22Rv1 (cell line): ENCODE measurements at regions not wholly inside any gene's neighbourhood (a gene's known extent, or its start where the extent isn't known, plus 50 kb on each side); places are given as distances from the start of the nearest gene placed in this dataset.

Experiments used
- H3K27ac ChIP-seq: fragments of 450-650 bp; 2 replicates; pipeline ENCODE4 v1.5.1; 2017
- CTCF ChIP-seq: fragments of 450-650 bp; IDR thresholded peaks from 2 replicates; pipeline ENCODE4 v1.5.1; 2017; ENCODE audit warnings: mild to moderate bottlenecking
- ZFX ChIP-seq: fragments of 450-650 bp; IDR thresholded peaks from 2 replicates; pipeline ENCODE4 v1.6.1; 2017; ENCODE audit warnings: antibody characterized with exemption, borderline replicate concordance

DNA sequence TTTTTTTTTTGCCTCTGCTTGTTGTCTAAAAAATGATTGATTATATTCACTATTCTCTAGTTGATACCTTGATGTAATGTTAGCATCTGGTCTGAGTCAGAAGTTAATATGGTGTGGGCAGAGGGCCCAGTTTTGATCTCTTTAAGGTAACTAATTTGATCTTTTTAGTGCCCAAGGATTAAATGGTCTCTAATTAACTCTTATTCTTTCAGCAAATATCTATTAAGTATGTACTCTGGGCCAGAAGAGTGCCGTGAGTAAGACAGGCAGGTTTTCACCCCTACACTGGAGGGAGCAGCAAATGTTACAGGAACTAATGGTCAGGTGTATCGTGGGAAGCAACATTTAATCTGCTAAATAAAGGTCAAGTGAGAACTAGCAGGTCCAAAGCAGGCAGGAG is 144.6 kb upstream of the COL1A2 start:
- H3K27ac ChIP-seq, result no peak overlapping the region
- TF ChIP-seq ZFX, result no peak
- no peak for TF ChIP-seq CTCF

GRCh38 chr7:94250987-94251386 is 143.7 kb upstream of the COL1A2 start:
- TF ChIP-seq ZFX, result no peak
- TF ChIP-seq CTCF, result no peak
- no peak overlapping the region for H3K27ac ChIP-seq

DNA sequence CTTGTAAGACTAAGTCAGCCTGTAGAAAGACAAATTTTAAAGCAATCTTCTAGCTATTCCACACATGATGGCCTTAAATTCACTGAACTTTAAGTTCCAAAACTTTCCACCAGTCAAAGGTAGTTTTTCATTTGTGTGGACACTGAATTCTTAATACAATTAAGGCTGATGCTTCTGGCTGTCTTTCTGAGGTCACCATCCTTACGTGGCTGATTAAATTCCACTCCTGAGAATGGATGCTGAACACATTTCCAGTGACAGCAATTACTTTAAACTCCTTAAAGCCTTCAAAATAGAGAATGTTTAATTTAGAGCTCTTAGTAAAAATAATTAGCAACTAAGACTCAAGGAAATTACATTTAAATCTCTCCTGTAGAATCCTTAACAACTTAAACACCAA is 142.6 kb upstream of the COL1A2 start:
- TF ChIP-seq CTCF, result no peak
- TF ChIP-seq ZFX, result no peak
- H3K27ac ChIP-seq, result no peak overlapping the region

DNA sequence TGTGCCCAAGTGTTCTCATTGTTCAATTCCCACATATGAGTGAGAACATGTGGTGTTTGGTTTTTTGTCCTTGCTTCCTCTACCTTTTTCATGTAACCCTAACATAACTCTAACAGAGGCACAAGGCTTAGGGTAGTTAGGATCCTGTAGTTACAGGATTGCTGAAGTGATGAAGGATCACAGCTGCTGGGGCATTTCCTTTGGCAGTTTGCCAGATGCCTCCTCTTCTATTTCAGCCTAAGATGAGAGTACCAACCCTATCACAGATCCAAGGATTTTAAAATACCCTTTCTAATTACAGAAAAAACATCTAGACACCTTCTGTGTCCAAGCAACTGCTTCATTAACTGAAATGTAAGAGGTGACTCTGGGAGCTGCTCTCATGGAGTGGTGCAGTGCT is 141.7 kb upstream of the COL1A2 start:
- TF ChIP-seq ZFX (no peak), CTCF (no peak)
- H3K27ac ChIP-seq, result no peak overlapping the region

- no peak overlapping the region for H3K27ac ChIP-seq
- TF ChIP-seq CTCF, result no peak
- no peak for TF ChIP-seq ZFX
Observed at GRCh38 chr7:94253686-94254085, 141.0 kb upstream of the COL1A2 start.

- H3K27ac ChIP-seq, result no peak overlapping the region
- TF ChIP-seq CTCF (no peak), ZFX (no peak)
Observed at GRCh38 chr7:94258418-94259300, 136.0 kb upstream of the COL1A2 start.

- no peak overlapping the region for H3K27ac ChIP-seq
- no peak for TF ChIP-seq CTCF
Observed at GRCh38 chr7:94261067-94261466, 133.6 kb upstream of the COL1A2 start.
